Endodermal cell (in vitro differentiated cells): ENCODE measurements at regions not wholly inside any gene's neighbourhood (a gene's known extent, or its start where the extent isn't known, plus 50 kb on each side); places are given as distances from the start of the nearest gene placed in this dataset.

Experiments used
- DNase-seq: peaks from one replicate; pipeline ENCODE4 v3.0.0-alpha.2; 2017
- H3K27ac ChIP-seq: 2 replicates; pipeline ENCODE4 v1.5.1; 2013; ENCODE audit warnings: mild to moderate bottlenecking, low read depth, low read length, moderate library complexity
- H3K27me3 ChIP-seq: 2 replicates; pipeline ENCODE4 v1.6.1; 2013; ENCODE audit warnings: mild to moderate bottlenecking, low read length, moderate library complexity; ENCODE audit not compliant: insufficient read depth, control insufficient read depth, poor library complexity, severe bottlenecking
- H3K36me3 ChIP-seq: 2 replicates; pipeline ENCODE4 v1.7.0; 2013; ENCODE audit warnings: mild to moderate bottlenecking, low read length, moderate library complexity; ENCODE audit not compliant: control insufficient read depth, insufficient read depth
- H3K4me1 ChIP-seq: one replicate; pipeline ENCODE4 v1.7.0; 2013; ENCODE audit warnings: low read length; ENCODE audit not compliant: control insufficient read depth, insufficient read depth
- H3K4me3 ChIP-seq: 2 replicates; pipeline ENCODE4 v1.5.1; 2013; ENCODE audit warnings: mild to moderate bottlenecking, low read length, moderate library complexity
- H3K9ac ChIP-seq: 2 replicates; pipeline ENCODE4 v1.6.1; 2013; ENCODE audit warnings: mild to moderate bottlenecking, low read length, moderate library complexity; ENCODE audit not compliant: poor library complexity, severe bottlenecking; ENCODE audit errors: extremely low read depth
- H3K9me3 ChIP-seq: 2 replicates; pipeline ENCODE4 v1.6.1; 2013; ENCODE audit warnings: mild to moderate bottlenecking, low read length, moderate library complexity; ENCODE audit not compliant: control insufficient read depth
- H3K27ac Mint-ChIP-seq: 2 replicates; pipeline ENCODE4 v1.8.0; 2020; ENCODE audit warnings: mixed read lengths
- H3K27me3 Mint-ChIP-seq: 2 replicates; pipeline ENCODE4 v1.8.0; 2021; ENCODE audit warnings: mild to moderate bottlenecking, mixed read lengths; ENCODE audit not compliant: insufficient read depth
- H3K36me3 Mint-ChIP-seq: 2 replicates; pipeline ENCODE4 v1.8.0; 2020; ENCODE audit warnings: low read depth, mixed read lengths
- H3K4me1 Mint-ChIP-seq: 2 replicates; pipeline ENCODE4 v1.8.0; 2020; ENCODE audit warnings: mixed read lengths
- H3K4me3 Mint-ChIP-seq: 2 replicates; pipeline ENCODE4 v1.8.0; 2020; ENCODE audit warnings: mild to moderate bottlenecking, moderate library complexity, mixed read lengths
- H3K9me3 Mint-ChIP-seq: 2 replicates; pipeline ENCODE4 v1.8.0; 2020; ENCODE audit warnings: mild to moderate bottlenecking, mixed read lengths
- WGBS, 2 experiments: methylation state at CpG; one replicate each; pipeline versions ENCODE4 v1.1.5 to v1.1.7; 2013; ENCODE audit warnings: missing lambda C conversion rate in 2 of 2, mixed read lengths in 1 of 2; ENCODE audit not compliant: insufficient coverage in 1 of 2, insufficient read length in 1 of 2; 5-methylcytosine and 5-hydroxymethylcytosine counted together
- TF ChIP-seq, protein P1 (sequence below): fragments of 200-600 bp; sonication (generic); conservative IDR thresholded peaks from 2 replicates; pipeline ENCODE4 v1.5.0; 2021; ENCODE audit warnings: antibody characterized with exemption, mild to moderate bottlenecking

GRCh38 chr21:24658926-24659325 lies 948.4 kb downstream of the MRPL39 start:
- no peaks in the 10 kb centered on the region for H3K36me3 ChIP-seq
- H3K27ac ChIP-seq = no peak overlapping the region
- Mint-ChIP-seq H3K27ac (no peak overlapping the region), H3K27me3 (no peaks in the 10 kb centered on the region), H3K4me3 (no peak overlapping the region), H3K4me1 (no peaks in the 10 kb centered on the region), H3K9me3 (peaks cover 43% of the 10 kb centered on the region), H3K36me3 (no peaks in the 10 kb centered on the region)
- no peaks in the 10 kb centered on the region for H3K27me3 ChIP-seq
- no peak overlapping the region for H3K4me3 ChIP-seq
- DNase-seq = no peak
- no peaks in the 10 kb centered on the region for H3K4me1 ChIP-seq
- H3K9me3 ChIP-seq = peaks cover under 1% of the 10 kb centered on the region
- TF ChIP-seq, protein P1, sequence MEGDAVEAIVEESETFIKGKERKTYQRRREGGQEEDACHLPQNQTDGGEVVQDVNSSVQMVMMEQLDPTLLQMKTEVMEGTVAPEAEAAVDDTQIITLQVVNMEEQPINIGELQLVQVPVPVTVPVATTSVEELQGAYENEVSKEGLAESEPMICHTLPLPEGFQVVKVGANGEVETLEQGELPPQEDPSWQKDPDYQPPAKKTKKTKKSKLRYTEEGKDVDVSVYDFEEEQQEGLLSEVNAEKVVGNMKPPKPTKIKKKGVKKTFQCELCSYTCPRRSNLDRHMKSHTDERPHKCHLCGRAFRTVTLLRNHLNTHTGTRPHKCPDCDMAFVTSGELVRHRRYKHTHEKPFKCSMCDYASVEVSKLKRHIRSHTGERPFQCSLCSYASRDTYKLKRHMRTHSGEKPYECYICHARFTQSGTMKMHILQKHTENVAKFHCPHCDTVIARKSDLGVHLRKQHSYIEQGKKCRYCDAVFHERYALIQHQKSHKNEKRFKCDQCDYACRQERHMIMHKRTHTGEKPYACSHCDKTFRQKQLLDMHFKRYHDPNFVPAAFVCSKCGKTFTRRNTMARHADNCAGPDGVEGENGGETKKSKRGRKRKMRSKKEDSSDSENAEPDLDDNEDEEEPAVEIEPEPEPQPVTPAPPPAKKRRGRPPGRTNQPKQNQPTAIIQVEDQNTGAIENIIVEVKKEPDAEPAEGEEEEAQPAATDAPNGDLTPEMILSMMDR = no peak
- no peak overlapping the region for H3K9ac ChIP-seq

DNA sequence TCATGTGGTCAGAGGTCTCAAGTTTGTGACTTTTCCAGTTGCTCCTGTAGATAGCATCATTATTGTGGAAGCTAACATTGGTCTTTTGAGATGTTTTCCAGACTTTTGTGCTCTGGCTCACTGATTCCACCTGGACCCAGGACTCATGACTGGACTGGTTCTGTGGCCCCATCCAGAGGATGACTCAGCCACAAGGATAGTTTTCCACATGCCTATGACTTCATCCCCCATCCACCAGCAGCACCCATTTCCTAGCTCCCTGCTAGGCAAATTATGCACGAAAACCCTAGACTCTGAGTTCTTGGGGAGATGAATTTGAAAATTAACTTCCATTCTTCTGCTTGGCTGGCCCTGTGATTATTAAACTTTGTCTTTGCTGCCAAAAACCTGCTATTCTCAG lies 949.3 kb downstream of the MRPL39 start:
- Histone ChIP-seq H3K9ac (no peak overlapping the region), H3K27me3 (no peaks in the 10 kb centered on the region), H3K36me3 (no peaks in the 10 kb centered on the region), H3K4me1 (no peaks in the 10 kb centered on the region), H3K4me3 (no peak overlapping the region), H3K27ac (no peak overlapping the region), H3K9me3 (peaks cover 4% of the 10 kb centered on the region)
- Mint-ChIP-seq H3K9me3 (peaks cover 45% of the 10 kb centered on the region), H3K4me1 (no peaks in the 10 kb centered on the region), H3K27ac (no peak overlapping the region), H3K27me3 (no peaks in the 10 kb centered on the region), H3K36me3 (no peaks in the 10 kb centered on the region), H3K4me3 (no peak overlapping the region)
- DNase-seq = no peak
- WGBS, 2 experiments = 81% methylated on average over 1 of the region's 1 CpG; no CpG with 5 or more reads in 1 of the 2 experiments
- TF ChIP-seq, protein P1 = no peak

DNA sequence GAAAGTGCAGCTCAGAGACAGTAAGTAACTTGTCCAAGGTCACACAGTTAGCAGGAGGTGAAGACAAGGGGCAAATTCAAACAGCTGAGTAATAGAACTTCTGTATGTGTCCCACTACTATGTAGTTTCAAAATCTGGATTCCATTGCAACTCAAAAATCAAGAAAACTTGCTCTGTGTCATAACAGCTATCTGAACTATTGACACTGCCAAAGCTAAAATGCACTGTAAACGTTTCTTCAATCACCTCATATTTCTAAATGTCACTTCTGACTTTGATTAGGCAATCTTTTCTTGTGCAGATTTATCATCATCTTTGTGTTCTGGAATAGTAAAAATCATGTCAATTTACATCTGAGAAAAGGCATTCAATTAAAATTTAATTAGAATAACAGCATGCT lies 957.6 kb downstream of the MRPL39 start:
- WGBS, 2 experiments = 50% methylated on average over 1 of the region's 1 CpG; no CpG with 5 or more reads in 1 of the 2 experiments
- peaks cover 49% of the 10 kb centered on the region for H3K9me3 Mint-ChIP-seq
- H3K4me1 Mint-ChIP-seq = no peaks in the 10 kb centered on the region
- no peak overlapping the region for H3K4me3 Mint-ChIP-seq
- H3K27ac ChIP-seq = no peak overlapping the region
- H3K36me3 ChIP-seq = no peaks in the 10 kb centered on the region
- TF ChIP-seq, protein P1 = no peak
- no peak overlapping the region for H3K9ac ChIP-seq
- H3K36me3 Mint-ChIP-seq = no peaks in the 10 kb centered on the region
- H3K9me3 ChIP-seq = peaks cover 4% of the 10 kb centered on the region
- H3K4me3 ChIP-seq = no peak overlapping the region
- no peak for DNase-seq
- no peak overlapping the region for H3K27ac Mint-ChIP-seq
- no peaks in the 10 kb centered on the region for H3K4me1 ChIP-seq
- H3K27me3 ChIP-seq = no peaks in the 10 kb centered on the region
- H3K27me3 Mint-ChIP-seq = no peaks in the 10 kb centered on the region
